AG09319 (cell line): ENCODE measurements at regions not wholly inside any gene's neighbourhood (a gene's known extent, or its start where the extent isn't known, plus 50 kb on each side); places are given as distances from the start of the nearest gene placed in this dataset.

Experiments
- DNase-seq: peaks from one replicate; pipeline ENCODE4 v3.0.0-alpha.2; 2010; ENCODE audit warnings: low read depth; ENCODE audit errors: extremely low read depth
- TF ChIP-seq, protein P1 (sequence below): IDR thresholded peaks from 2 replicates; pipeline ENCODE4 v1.5.1; 2011; ENCODE audit warnings: low read depth, mild to moderate bottlenecking, inconsistent platforms, low read length, moderate library complexity

DNA sequence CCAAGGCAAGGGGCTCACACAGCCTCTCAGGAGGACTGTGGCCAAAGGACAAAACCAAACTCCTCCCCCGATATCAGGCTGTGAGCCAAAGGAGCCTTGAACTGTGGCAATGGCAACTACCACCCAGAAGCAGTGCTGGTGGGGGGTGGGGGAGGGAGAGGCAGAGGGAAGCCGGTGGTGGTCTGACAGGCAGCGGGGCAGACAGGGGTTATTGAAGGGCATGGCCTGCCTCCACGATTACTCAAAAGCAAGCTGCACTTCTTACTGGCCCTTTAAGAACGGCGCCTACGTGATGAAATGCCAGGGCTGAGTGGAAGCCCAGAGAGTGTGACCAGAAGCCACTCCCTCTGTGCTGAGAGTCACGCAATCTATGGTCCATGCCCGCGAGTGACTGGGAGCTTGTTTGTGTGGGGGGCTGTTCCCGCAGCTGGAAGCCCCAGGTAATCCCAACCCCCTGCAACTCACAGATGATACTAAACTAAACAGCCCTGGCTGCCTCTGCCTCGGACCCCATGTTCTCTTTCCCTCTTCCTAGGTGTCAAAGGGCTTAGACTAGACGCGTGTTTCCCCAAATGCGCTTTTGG lies 128.2 kb upstream of the CXCR4 start:
- DNase-seq = no peak
- TF ChIP-seq, protein P1, sequence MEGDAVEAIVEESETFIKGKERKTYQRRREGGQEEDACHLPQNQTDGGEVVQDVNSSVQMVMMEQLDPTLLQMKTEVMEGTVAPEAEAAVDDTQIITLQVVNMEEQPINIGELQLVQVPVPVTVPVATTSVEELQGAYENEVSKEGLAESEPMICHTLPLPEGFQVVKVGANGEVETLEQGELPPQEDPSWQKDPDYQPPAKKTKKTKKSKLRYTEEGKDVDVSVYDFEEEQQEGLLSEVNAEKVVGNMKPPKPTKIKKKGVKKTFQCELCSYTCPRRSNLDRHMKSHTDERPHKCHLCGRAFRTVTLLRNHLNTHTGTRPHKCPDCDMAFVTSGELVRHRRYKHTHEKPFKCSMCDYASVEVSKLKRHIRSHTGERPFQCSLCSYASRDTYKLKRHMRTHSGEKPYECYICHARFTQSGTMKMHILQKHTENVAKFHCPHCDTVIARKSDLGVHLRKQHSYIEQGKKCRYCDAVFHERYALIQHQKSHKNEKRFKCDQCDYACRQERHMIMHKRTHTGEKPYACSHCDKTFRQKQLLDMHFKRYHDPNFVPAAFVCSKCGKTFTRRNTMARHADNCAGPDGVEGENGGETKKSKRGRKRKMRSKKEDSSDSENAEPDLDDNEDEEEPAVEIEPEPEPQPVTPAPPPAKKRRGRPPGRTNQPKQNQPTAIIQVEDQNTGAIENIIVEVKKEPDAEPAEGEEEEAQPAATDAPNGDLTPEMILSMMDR = no peak

DNA sequence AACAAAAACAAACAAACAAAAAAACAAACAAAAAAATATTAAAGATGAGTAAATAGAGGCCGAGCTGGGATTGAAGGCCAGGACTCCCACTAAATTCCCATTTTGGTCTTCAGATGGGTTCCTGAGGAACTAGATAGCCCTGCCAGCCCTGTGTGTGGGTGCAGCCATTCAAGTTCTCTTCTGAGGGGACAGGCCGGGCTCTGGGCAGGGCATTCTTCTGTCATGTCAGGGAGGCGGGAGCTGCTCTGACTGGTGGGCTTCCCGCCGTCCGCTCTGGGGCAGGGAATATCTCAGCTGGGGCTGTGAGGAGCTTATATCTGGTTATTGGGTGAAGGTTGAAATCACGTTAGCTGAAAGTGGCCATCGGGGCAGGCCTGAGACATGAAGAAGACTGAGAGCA lies 127.3 kb upstream of the CXCR4 start:
- no peak for DNase-seq
- TF ChIP-seq, protein P1 = no peak

DNA sequence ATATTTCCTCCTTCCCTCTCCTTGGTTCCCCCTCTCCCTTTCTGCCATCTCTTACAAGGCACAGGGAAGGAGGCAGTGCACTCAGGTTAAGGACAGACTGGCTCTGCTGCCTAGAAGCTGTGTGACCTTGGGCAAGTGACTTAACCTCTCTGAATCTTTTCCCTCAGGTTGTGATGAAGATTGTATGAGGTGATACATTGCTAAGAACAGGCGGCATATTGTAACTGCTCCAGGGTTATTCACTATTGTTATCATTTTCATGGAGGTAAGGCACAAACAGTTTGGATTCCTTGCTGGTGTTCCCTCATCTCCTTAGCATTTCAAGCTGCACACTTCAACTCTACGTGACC lies 126.6 kb upstream of the CXCR4 start:
- no peak for DNase-seq
- TF ChIP-seq, protein P1 = no peak

DNA sequence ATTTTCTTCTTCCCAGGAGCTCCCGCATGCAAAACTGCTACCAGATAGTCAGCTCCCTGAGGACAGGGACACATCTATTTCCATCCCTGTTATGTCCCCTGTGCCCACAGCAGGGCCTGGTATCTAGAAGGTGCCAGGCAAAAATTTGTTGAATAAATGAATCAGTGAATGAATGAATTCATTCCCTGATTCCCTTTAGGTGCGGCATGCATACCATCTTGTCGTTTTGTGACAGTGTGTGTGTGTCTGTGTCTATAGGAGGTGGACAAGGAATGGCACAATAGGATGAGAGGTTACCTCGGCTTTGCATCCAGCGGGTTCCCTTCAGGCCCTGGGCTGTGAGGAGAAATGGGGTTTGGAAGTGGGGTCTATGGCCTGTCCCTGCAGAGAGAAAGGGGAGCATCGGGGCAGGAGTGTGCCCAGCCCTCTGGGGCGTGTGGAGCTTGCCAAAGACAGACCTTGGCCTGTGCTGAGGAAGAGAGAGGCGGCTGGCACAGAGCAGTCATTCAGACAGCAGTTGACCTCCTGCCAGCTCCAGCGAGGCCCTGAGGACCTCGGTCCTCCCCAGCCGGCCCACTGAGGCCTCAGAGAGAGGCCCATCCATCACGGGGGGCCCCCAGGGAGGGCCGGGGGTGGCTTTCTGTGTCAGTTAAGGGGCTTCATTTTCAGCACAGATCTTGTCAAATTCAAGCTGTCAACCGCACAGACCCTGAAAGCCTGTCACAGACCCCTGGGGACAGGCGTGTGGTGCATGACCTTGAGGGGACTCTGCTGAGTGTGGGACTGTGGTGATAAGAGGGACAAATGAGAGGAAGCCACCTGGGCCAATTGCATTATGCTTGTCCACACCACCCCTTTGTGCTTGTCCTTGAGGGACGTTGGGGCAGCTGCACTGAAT lies 125.9 kb upstream of the CXCR4 start:
- DNase-seq = no peak
- TF ChIP-seq, protein P1 = no peak

DNA sequence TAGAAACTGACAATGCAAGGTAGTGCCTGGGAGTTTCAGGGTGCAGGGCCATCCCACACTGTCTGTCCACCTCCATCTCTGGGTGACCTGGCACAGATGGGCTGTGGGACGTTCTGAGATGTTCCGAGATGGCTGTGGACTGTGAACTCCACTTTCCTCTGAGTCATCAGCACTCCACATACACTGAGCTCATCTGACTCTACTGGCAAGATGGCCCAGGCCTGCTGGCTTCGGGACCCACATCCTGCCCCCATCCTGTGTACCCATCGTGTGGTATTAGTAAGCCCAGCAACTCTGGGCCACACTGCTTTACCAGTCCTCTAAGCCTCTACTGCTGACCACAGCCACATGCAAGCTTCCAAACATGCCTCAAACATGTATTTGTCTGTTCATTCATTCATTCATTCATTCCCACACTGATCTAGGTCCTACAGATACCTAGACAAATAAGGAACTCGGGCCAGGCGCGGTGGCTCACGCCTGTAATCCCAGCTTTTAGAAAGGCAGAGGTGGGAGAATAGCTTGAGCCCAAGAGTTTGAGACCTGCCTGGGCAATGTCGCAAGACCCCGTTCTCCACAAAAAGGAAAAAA lies 124.8 kb upstream of the CXCR4 start:
- no peak for DNase-seq

DNA sequence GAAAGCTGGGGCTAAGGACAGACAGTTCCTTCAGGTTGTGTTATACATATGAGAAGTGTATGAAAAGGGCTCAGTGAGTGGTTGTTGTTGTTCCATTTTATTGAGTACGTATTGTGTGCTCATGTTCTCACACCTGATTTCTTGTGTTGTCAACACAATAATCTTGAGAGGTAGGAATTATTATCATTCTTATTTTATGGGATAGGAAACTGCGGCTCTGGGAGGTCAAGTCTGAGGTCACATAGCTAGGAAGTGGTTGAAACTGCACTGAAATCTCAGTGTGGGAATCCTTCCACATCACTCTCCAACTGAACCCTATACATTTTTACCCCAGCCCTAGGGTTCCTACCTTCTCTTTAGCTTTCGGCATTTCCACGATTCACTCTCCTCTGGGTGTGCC lies 124.2 kb upstream of the CXCR4 start:
- TF ChIP-seq, protein P1 = no peak
- DNase-seq = no peak

More for the DNA sequence above, 124.8 kb upstream of the CXCR4 start:
- TF ChIP-seq, protein P1 = no peak
